A673 (cell line): ENCODE measurements at regions not wholly inside any gene's neighbourhood (a gene's known extent, or its start where the extent isn't known, plus 50 kb on each side); places are given as distances from the start of the nearest gene placed in this dataset.

Source experiments
- BruUV-seq: library from RNA; stranded (reverse); fragments of 400-500 nt; replicated peaks from 2 replicates; lab custom pipeline; 2021; lab: Mats Ljungman, UMichigan
- CTCF ChIA-PET: fragments of 300-600 bp; sonication (Branson Sonifier 250); formaldehyde crosslinking; loops from one replicate; lab custom pipeline; 2022; ENCODE audit warnings: antibody characterized with exemption; lab: Charles Lee
- POLR2A ChIA-PET: fragments of 300-600 bp; sonication (Branson Sonifier 250); formaldehyde crosslinking; loops from one replicate; lab custom pipeline; 2022; ENCODE audit warnings: antibody characterized with exemption; ENCODE audit not compliant: low non-redundant PET; lab: Charles Lee
- DNase-seq: peaks from one replicate; pipeline ENCODE4 v3.0.0-alpha.2; 2015; ENCODE audit warnings: low spot score
- H3K27ac ChIP-seq: fragments of 200-600 bp; sonication (generic); 2 replicates; pipeline ENCODE4 v1.5.1; 2016; ENCODE audit warnings: mixed run types, low read depth, mild to moderate bottlenecking, mixed read lengths, antibody characterized with exemption, low read length; ENCODE audit not compliant: poor library complexity, severe bottlenecking
- H3K27me3 ChIP-seq: fragments of 200-600 bp; sonication (generic); replicated peaks from 2 replicates; pipeline ENCODE4 v1.6.1; 2017; ENCODE audit warnings: mixed run types, low read depth, mild to moderate bottlenecking, mixed read lengths, antibody characterized with exemption, low read length; ENCODE audit not compliant: insufficient read depth, poor library complexity
- H3K36me3 ChIP-seq: fragments of 200-600 bp; sonication (generic); 2 replicates; pipeline ENCODE4 v1.6.1; 2016; ENCODE audit warnings: mixed run types, mild to moderate bottlenecking, mixed read lengths, antibody characterized with exemption, low read length; ENCODE audit not compliant: insufficient read depth, poor library complexity, severe bottlenecking
- H3K4me1 ChIP-seq: fragments of 200-600 bp; sonication (generic); 2 replicates; pipeline ENCODE4 v1.6.1; 2017; ENCODE audit warnings: mixed run types, mild to moderate bottlenecking, mixed read lengths, antibody characterized with exemption, low read length; ENCODE audit not compliant: insufficient read depth, poor library complexity, severe bottlenecking
- H3K4me3 ChIP-seq: fragments of 200-600 bp; sonication (generic); 2 replicates; pipeline ENCODE4 v1.5.1; 2016; ENCODE audit warnings: low read depth, mixed run types, mild to moderate bottlenecking, mixed read lengths, low read length; ENCODE audit not compliant: poor library complexity, severe bottlenecking
- H3K9me3 ChIP-seq: fragments of 200-600 bp; sonication (generic); 2 replicates; pipeline ENCODE4 v1.6.1; 2016; ENCODE audit warnings: mixed run types, low read depth, mild to moderate bottlenecking, mixed read lengths, antibody characterized with exemption, low read length; ENCODE audit not compliant: poor library complexity, severe bottlenecking
- EZH2 ChIP-seq: fragments of 200-600 bp; sonication (generic); IDR thresholded peaks from 2 replicates; pipeline ENCODE4 v1.6.1; 2017; ENCODE audit warnings: borderline replicate concordance, low read depth, mild to moderate bottlenecking, mixed read lengths, antibody characterized with exemption, low read length; ENCODE audit not compliant: poor library complexity, severe bottlenecking
- intact Hi-C: fragments of 100-400 bp; cut with micrococcal nuclease; formaldehyde crosslinking; loops from one replicate; pipeline ENCODE4 v1.10.0; 2022; ENCODE audit not compliant: unreplicated experiment
- TF ChIP-seq, protein P1 (sequence below): fragments of 300-800, 200-600 bp; sonication (generic); conservative IDR thresholded peaks from 2 replicates; pipeline ENCODE4 v1.5.1; 2017; ENCODE audit warnings: low read depth, mild to moderate bottlenecking, antibody characterized with exemption, low read length, moderate library complexity, mixed read lengths

GRCh38 chr2:23260621-23261020, 124.4 kb upstream of the KLHL29 start:
- Histone ChIP-seq H3K27me3 (peaks cover 80% of the 10 kb centered on the region), H3K4me1 (no peaks in the 10 kb centered on the region), H3K36me3 (no peaks in the 10 kb centered on the region), H3K27ac (no peak overlapping the region), H3K4me3 (no peak overlapping the region), H3K9me3 (no peaks in the 10 kb centered on the region)
- ChIA-PET POLR2A (no interaction called here), CTCF (no interaction called here)
- DNase-seq = no peak
- intact Hi-C loops = no loop called here
- BruUV-seq = no TSS peak
- TF ChIP-seq, protein P1, sequence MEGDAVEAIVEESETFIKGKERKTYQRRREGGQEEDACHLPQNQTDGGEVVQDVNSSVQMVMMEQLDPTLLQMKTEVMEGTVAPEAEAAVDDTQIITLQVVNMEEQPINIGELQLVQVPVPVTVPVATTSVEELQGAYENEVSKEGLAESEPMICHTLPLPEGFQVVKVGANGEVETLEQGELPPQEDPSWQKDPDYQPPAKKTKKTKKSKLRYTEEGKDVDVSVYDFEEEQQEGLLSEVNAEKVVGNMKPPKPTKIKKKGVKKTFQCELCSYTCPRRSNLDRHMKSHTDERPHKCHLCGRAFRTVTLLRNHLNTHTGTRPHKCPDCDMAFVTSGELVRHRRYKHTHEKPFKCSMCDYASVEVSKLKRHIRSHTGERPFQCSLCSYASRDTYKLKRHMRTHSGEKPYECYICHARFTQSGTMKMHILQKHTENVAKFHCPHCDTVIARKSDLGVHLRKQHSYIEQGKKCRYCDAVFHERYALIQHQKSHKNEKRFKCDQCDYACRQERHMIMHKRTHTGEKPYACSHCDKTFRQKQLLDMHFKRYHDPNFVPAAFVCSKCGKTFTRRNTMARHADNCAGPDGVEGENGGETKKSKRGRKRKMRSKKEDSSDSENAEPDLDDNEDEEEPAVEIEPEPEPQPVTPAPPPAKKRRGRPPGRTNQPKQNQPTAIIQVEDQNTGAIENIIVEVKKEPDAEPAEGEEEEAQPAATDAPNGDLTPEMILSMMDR = no peak
- no peak for TF ChIP-seq EZH2

GRCh38 chr2:23268467-23269263, 116.3 kb upstream of the KLHL29 start:
- H3K9me3 ChIP-seq = no peaks in the 10 kb centered on the region
- intact Hi-C loops = no loop called here
- no peaks in the 10 kb centered on the region for H3K36me3 ChIP-seq
- peaks cover 22% of the 10 kb centered on the region for H3K27me3 ChIP-seq
- H3K4me1 ChIP-seq = no peaks in the 10 kb centered on the region
- ChIA-PET POLR2A (no interaction called here), CTCF (no interaction called here)
- no peak for TF ChIP-seq EZH2
- TF ChIP-seq, protein P1 = no peak
- H3K27ac ChIP-seq = no peak overlapping the region
- H3K4me3 ChIP-seq = no peak overlapping the region
- no TSS peak for BruUV-seq
- no peak for DNase-seq

DNA sequence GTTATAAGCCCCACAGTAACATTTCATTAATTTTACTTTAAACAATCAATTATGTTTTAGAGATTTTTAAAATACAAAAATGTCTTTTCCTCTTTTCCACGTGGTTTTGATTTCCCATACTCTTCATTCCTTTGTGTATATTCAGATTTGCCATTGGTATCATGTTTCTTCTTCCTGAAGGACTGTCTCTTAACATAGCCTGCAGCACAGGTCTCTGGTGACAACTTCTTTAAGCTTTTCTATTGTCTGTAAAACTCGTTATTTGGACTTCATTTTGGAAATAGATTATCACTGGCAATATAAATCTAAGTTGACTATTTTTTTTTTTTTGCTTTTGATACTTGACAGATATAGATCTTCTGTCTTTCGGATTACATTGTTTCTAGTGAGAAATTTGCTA, 115.2 kb upstream of the KLHL29 start:
- CTCF ChIA-PET = no interaction called here
- DNase-seq = no peak

More for the DNA sequence above, 115.2 kb upstream of the KLHL29 start:
- POLR2A ChIA-PET = no interaction called here
- intact Hi-C loops = no loop called here
- BruUV-seq = no TSS peak
- Histone ChIP-seq H3K27ac (no peak overlapping the region), H3K9me3 (no peaks in the 10 kb centered on the region), H3K27me3 (peaks cover 12% of the 10 kb centered on the region), H3K4me1 (no peaks in the 10 kb centered on the region), H3K36me3 (no peaks in the 10 kb centered on the region), H3K4me3 (no peak overlapping the region)
- TF ChIP-seq, protein P1 = no peak
- TF ChIP-seq EZH2 = no peak
